ENCODE measurements at regions not wholly inside any gene's neighbourhood (a gene's known extent, or its start where the extent isn't known, plus 50 kb on each side); places are given as distances from the start of the nearest gene placed in this dataset.

- no peaks in the 10 kb centered on the region for H3K79me2 ChIP-seq (ENCODE audit: control insufficient read depth, insufficient read depth, low read length)
- H3K9me3 ChIP-seq (replicated peaks; ENCODE audit: control insufficient read depth, insufficient read depth, low read depth, low read length) = no peaks in the 10 kb centered on the region; the same call in 1 of the 2 replicates
- BruUV-seq (replicated peaks) = no TSS peak
- H3K27me3 ChIP-seq (ENCODE audit: control insufficient read depth in 2 of 2, insufficient read depth in 2 of 2, low read length in 2 of 2) = no peaks in the 10 kb centered on the region
- peaks cover 0 to 2% of the 10 kb centered on the region in 2 experiments; a peak in 2 of 5 replicates for H3K4me1 ChIP-seq (replicated peaks in 1 of 2; ENCODE audit: control insufficient read depth in 2 of 2, insufficient read depth in 2 of 2, low read length in 2 of 2)
- no peak for DNase-seq (ENCODE audit: extremely low read depth in 1 of 4, low spot score in 3 of 4)
- WGBS (ENCODE audit: insufficient coverage, low coverage, missing lambda C conversion rate) = 20% methylated on average over 1 of the region's 1 CpG
- ChIA-PET POLR2A (interaction anchor here (0.6 kb wide), 1 partner anchor 224 kb away, joined by 3 read pairs; no protein-coding TSS in a partner anchor), CTCF (ENCODE audit: low intra/inter-chr PET ratio) (no interaction called here)
- no peaks in the 10 kb centered on the region for H3K36me3 ChIP-seq (ENCODE audit: control insufficient read depth, insufficient read depth, low read length)
- no peaks in the 10 kb centered on the region for H3K9me1 ChIP-seq (ENCODE audit: control insufficient read depth, insufficient read depth, low read length)
- no peak overlapping the region for H3K27ac ChIP-seq (ENCODE audit: extremely low read depth, low read depth, low read length)
- H3K4me2 ChIP-seq (ENCODE audit: insufficient read depth, low read length) = no peak overlapping the region
- no peak; the same call in 2 of the 3 replicates for ATAC-seq
- no peak overlapping the region for H3K9ac ChIP-seq (ENCODE audit: insufficient read depth in 1 of 2, low read depth in 2 of 2, low read length in 2 of 2)
- TF ChIP-seq ZNF395 (CRISPR knock-in tag; IDR thresholded peaks at IDR 0.05) (no peak), MAFK (IDR thresholded peaks at IDR 0.05; ENCODE audit: low read length) (no peak), RAD21 (CRISPR knock-in tag; conservative IDR thresholded peaks at IDR 0.05 in 1 of 2, IDR thresholded peaks at IDR 0.05 in 1 of 2) (no peak), SMARCA4 (IDR thresholded peaks at IDR 0.05) (no peak), EHMT2 (IDR thresholded peaks at IDR 0.05) (no peak), MTA2 (IDR thresholded peaks at IDR 0.05; ENCODE audit: low read depth) (no peak), RBM39 (optimal IDR thresholded peaks at IDR 0.05; ENCODE audit: low read depth, low read length) (no peak), ZNF253 (CRISPR knock-in tag; conservative IDR thresholded peaks at IDR 0.05) (no peak), ZHX1 (conservative IDR thresholded peaks at IDR 0.05; ENCODE audit: low read length) (no peak), MLX (CRISPR knock-in tag; conservative IDR thresholded peaks at IDR 0.05) (no peak), MTF1 (CRISPR knock-in tag; IDR thresholded peaks at IDR 0.05; ENCODE audit: borderline replicate concordance) (no peak)
- H3K4me3 ChIP-seq = no peak overlapping the region
- no peak overlapping the region for H2AFZ ChIP-seq (ENCODE audit: low read depth, low read length)
- in situ Hi-C loops (cut with MboI) (loop anchor here (10.0 kb wide), 1 partner anchor 256 kb away; no protein-coding TSS in a partner anchor), intact Hi-C loops (cut with micrococcal nuclease) (no loop called here)
- H4K20me1 ChIP-seq (replicated peaks; ENCODE audit: control insufficient read depth, insufficient read depth, low read length) = no peaks in the 10 kb centered on the region
- no peak for FAIRE-seq
Measured at GRCh38 chr2:84071050-84071449, 388.0 kb downstream of the SUCLG1 start.
